ENCODE measurements at regions not wholly inside any gene's neighbourhood (a gene's known extent, or its start where the extent isn't known, plus 50 kb on each side); places are given as distances from the start of the nearest gene placed in this dataset.

GRCh38 chr3:72553298-72553697 is 294.9 kb downstream of the SHQ1 start:
- H3K27me3 ChIP-seq, result no peaks in the 10 kb centered on the region
- no peak for TF ChIP-seq POLR2AphosphoS5 (IDR thresholded peaks at IDR 0.05)
- no peak for TF ChIP-seq EP300 (IDR thresholded peaks at IDR 0.05)
- TF ChIP-seq POLR2A (IDR thresholded peaks at IDR 0.05), result no peak
- TF ChIP-seq CTCF (IDR thresholded peaks at IDR 0.05), result no peak
- H3K36me3 ChIP-seq, result no peaks in the 10 kb centered on the region
- WGBS, 2 donors (ENCODE audit: low coverage in 1 of 2), result 46 to 76% methylated on average over 2 to 4 of the region's 4 CpGs
- no peak overlapping the region for H3K4me3 ChIP-seq
- H3K9me3 ChIP-seq, result no peaks in the 10 kb centered on the region
- H3K4me1 ChIP-seq, result no peaks in the 10 kb centered on the region
- ATAC-seq, result no peak
- no peak overlapping the region for H3K27ac ChIP-seq

- WGBS, 2 donors (ENCODE audit: low coverage in 1 of 2), result 91 to 100% methylated on average over 1 to 4 of the region's 4 CpGs
- no peak for TF ChIP-seq EP300 (IDR thresholded peaks at IDR 0.05)
- TF ChIP-seq POLR2A (IDR thresholded peaks at IDR 0.05), result no peak
- TF ChIP-seq CTCF (IDR thresholded peaks at IDR 0.05), result no peak
- no peak for TF ChIP-seq POLR2AphosphoS5 (IDR thresholded peaks at IDR 0.05)
- Histone ChIP-seq H3K4me1 (no peaks in the 10 kb centered on the region), H3K4me3 (no peak overlapping the region), H3K27ac (no peak overlapping the region), H3K27me3 (no peaks in the 10 kb centered on the region), H3K9me3 (no peaks in the 10 kb centered on the region), H3K36me3 (no peaks in the 10 kb centered on the region)
- ATAC-seq, result no peak
These were observed 297.5 kb downstream of the SHQ1 start for GRCh38 chr3:72550582-72551262.

GRCh38 chr3:72549761-72550581 is 298.3 kb downstream of the SHQ1 start:
- Histone ChIP-seq H3K27me3 (no peaks in the 10 kb centered on the region), H3K4me3 (no peak overlapping the region), H3K4me1 (no peaks in the 10 kb centered on the region), H3K36me3 (no peaks in the 10 kb centered on the region), H3K9me3 (no peaks in the 10 kb centered on the region), H3K27ac (no peak overlapping the region)
- no peak for ATAC-seq
- TF ChIP-seq CTCF (IDR thresholded peaks at IDR 0.05), result no peak
- TF ChIP-seq POLR2AphosphoS5 (IDR thresholded peaks at IDR 0.05), result no peak
- TF ChIP-seq EP300 (IDR thresholded peaks at IDR 0.05), result no peak
- TF ChIP-seq POLR2A (IDR thresholded peaks at IDR 0.05), result no peak
- 77 to 94% methylated on average over 8 to 11 of the region's 12 CpGs for WGBS, 2 donors (ENCODE audit: low coverage in 1 of 2)

GRCh38 chr3:72548981-72549380 is 299.3 kb downstream of the SHQ1 start:
- 73 to 78% methylated on average over 2 to 4 of the region's 4 CpGs for WGBS, 2 donors (ENCODE audit: low coverage in 1 of 2)
- ATAC-seq, result no peak
- no peak overlapping the region for H3K4me3 ChIP-seq
- H3K27ac ChIP-seq, result no peak overlapping the region
- TF ChIP-seq POLR2A (IDR thresholded peaks at IDR 0.05) (no peak), EP300 (IDR thresholded peaks at IDR 0.05) (no peak), CTCF (IDR thresholded peaks at IDR 0.05) (no peak), POLR2AphosphoS5 (IDR thresholded peaks at IDR 0.05) (no peak)
- H3K27me3 ChIP-seq, result no peaks in the 10 kb centered on the region
- no peaks in the 10 kb centered on the region for H3K4me1 ChIP-seq
- H3K36me3 ChIP-seq, result no peaks in the 10 kb centered on the region
- H3K9me3 ChIP-seq, result no peaks in the 10 kb centered on the region

All from gastroesophageal sphincter (tissue), 4 donors.